ENCODE measurements at regions not wholly inside any gene's neighbourhood (a gene's known extent, or its start where the extent isn't known, plus 50 kb on each side); places are given as distances from the start of the nearest gene placed in this dataset.
"Not testable (repeated sequence)": the region's sequence is repeated elsewhere in the genome, so short reads cannot be mapped to it uniquely, and the experiment has no call there.

DNA sequence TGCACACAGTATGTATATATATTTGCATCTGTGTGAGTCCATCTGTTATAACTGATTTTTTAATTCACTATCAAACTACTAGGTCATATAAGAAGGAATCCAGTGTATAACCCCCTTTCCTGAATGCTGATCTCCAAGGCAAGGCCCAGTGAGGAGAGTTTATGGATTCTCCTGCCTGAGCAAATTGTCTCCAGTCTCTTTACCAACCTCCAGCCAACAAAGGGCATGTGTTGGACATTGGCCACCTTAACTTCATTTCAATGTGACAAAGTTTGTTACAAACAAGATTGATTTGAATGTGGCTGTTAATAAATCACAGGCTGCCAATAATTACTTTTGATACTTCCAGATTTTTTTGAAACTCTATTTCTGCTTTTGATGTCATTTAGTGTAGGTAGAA is 191.6 kb downstream of the HAO1 start:
- intact Hi-C loops (cut with micrococcal nuclease), result no loop called here

GRCh38 chr20:7754102-7754501 is 186.2 kb downstream of the HAO1 start:
- intact Hi-C loops (cut with micrococcal nuclease), result no loop called here

- intact Hi-C loops (cut with micrococcal nuclease), result no loop called here
Measured at GRCh38 chr20:7758406-7758805, 181.9 kb downstream of the HAO1 start.

DNA sequence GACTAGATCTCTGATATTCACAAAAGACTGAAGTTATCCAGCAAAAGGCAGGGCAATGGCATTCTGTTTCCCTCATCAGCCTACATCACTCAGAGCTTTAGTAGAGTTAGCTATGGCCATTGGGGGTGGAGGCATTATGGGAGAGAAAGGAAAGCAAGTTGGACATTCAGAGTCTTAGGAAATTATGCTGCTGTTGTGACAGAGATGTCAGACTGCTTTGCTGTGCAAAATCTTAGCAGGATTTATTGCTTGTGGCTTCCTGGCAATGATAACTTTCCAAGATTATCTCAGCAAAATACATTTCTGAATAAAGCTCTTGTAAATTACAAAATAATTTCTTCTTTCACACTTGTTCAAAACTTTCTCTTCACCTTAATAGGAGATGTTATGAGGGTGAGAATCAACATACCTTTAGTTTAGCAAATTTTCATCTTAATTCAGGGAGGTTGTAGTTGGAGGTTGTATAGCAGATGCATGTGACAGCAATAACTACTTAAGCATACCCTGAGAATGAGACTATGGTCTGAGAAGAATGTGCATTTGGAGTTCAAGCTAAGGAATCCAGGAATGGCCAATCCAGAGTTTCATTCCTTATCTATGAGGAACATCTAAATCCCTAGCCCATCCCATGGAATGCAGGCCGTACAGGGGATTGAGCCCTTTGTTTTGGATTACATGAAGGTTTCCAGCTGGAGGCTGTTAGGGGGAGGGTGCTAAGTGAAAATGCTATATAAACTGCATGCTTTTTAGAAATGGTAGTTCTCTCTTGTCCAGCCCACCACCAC is 179.8 kb downstream of the HAO1 start:
- intact Hi-C loops (cut with micrococcal nuclease), result no loop called here

GRCh38 chr20:7765221-7765620 is 175.0 kb downstream of the HAO1 start:
- intact Hi-C loops (cut with micrococcal nuclease), result no loop called here

GRCh38 chr20:7770046-7770445 is 170.2 kb downstream of the HAO1 start:
- intact Hi-C loops (cut with micrococcal nuclease), result no loop called here

- intact Hi-C loops (cut with micrococcal nuclease), result no loop called here
Measured at GRCh38 chr20:7770578-7770977, 169.7 kb downstream of the HAO1 start.

GRCh38 chr20:7772371-7772770 is 167.9 kb downstream of the HAO1 start:
- intact Hi-C loops (cut with micrococcal nuclease), result no loop called here

- intact Hi-C loops (cut with micrococcal nuclease), result no loop called here
Measured at GRCh38 chr20:7773511-7773910, 166.7 kb downstream of the HAO1 start.

- intact Hi-C loops (cut with micrococcal nuclease), result no loop called here
Measured at GRCh38 chr20:7775072-7775471, 165.2 kb downstream of the HAO1 start.

- intact Hi-C loops (cut with micrococcal nuclease), result no loop called here
Measured at GRCh38 chr20:7776148-7776547, 164.1 kb downstream of the HAO1 start.

GRCh38 chr20:7790189-7790588 is 150.1 kb downstream of the HAO1 start:
- intact Hi-C loops (cut with micrococcal nuclease), result no loop called here

DNA sequence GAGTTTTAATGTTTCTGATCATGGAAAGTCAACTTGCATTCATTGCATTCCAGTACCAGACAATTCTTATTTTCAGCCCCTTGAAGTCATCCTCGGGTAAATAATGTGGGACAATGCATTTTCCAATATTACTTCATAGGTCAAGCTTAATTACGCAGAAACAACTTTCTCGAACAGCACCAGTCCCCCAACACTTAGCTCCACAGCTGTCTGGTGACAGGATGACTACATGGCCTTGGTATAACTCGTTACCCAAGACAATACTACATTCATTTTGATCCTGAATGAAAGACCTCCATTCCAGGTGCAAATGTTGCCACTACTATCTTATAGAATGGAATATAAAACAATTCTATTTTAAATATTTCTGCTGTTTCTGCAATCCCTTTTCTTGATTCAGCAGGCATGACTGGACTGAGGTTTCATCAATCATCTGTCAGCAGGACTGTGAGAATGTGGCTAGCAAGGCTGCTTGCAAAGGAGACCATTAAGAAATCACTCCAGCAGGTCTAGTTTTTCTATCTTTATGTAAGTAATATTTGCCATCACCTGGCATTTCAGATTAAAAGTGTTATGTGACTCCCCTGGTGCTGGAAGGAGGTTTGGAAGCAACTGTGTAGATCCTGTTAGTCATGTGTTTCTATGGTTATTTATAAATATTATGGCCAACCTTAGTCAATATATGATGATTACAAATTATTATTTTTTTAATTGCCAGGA is 147.9 kb downstream of the HAO1 start:
- intact Hi-C loops (cut with micrococcal nuclease), result no loop called here

GRCh38 chr20:7798176-7798575 is 142.1 kb downstream of the HAO1 start:
- intact Hi-C loops (cut with micrococcal nuclease), result no loop called here

DNA sequence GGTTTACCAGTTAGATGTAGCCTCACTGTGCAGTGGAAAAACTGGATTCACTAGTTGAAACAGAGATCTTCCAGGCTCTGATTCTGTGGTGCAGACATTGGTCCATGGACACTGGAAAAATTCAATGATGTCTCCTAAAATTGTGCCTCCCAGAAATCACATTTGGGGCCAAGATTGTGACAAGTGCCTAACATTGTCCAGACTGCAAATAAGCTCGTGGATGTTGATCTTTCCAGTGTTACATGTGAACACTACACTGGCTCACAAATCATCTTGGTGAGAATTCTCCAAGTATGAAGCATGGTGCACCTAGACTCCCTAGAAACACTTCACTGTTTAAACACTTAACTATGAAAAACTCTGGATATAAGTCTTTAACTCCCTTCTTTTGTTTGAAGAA is 140.4 kb downstream of the HAO1 start:
- intact Hi-C loops (cut with micrococcal nuclease), result no loop called here

DNA sequence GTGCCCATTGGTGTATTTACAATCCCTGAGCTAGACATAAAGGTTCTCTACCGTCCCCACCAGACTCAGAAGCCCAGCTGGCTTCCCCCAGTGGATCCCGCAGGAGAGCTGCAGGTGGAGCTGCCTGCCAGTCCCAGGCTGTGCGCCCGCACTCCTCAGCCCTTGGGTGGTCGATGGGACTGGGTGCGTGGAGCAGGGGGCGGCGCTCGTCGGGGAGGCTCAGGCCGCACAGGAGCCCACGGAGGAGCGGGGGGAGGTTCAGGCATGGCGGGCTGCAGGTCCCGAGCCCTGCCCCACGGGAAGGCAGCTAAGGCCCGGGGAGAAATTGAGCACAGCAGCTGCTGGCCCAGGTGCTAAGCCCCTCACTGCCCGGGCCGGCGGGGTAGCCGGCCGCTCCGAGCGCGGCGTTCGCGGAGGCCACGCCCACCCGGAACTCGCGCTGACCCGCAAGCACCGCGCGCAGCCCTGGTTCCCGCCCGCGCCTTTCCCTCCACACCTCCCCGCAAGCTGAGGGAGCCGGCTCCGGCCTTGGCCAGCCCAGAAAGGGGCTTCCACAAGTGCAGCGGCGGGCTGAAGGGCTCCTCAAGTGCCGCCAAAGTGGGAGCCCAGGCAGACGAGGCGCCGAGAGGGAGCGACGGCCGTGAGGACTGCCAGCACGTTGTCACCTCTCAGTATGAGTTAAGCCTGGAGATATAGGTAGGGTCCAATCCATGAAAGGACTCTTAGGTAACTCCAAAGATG is 136.7 kb downstream of the HAO1 start:
- intact Hi-C loops (cut with micrococcal nuclease), result not testable (repeated sequence)

- intact Hi-C loops (cut with micrococcal nuclease), result no loop called here
Measured at GRCh38 chr20:7806831-7807230, 133.4 kb downstream of the HAO1 start.

- intact Hi-C loops (cut with micrococcal nuclease), result no loop called here
Measured at GRCh38 chr20:7817286-7817685, 123.0 kb downstream of the HAO1 start.

DNA sequence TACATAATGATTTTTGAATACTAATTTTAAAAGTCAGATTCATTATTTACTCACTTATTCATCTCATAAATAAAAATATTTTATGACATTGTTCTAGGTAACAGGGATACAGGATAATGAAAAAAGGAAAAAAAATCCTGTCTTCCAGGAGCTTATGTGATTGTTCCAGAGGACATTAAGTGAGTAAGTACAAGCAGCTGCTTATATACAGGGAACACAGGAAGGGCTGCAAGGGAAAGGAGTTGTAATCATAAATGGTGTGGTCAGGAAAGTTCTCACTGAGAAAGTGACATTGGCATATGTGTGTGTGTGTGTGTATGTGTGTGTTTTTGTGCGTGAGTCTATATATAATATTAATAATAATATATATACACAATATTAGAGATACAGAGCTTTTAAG is 121.8 kb downstream of the HAO1 start:
- intact Hi-C loops (cut with micrococcal nuclease), result no loop called here

DNA sequence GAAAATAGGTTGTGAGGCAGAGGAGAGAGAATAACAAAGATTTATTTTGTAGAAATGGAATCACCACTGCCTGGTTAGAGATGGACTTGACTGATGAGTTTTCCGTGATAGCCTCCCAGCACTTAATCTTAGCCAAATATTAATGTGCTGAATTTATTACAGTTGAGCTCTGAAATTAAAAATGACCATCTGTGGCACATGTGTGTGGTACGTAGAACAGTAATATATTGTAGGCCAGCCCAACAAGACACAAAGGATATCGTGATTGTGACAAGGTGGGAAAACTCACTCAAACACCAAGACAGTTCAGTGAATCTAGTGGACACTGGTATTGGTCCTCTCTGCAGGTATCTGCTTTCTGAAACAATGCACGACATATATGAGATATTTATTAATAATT is 119.4 kb downstream of the HAO1 start:
- intact Hi-C loops (cut with micrococcal nuclease), result no loop called here

DNA sequence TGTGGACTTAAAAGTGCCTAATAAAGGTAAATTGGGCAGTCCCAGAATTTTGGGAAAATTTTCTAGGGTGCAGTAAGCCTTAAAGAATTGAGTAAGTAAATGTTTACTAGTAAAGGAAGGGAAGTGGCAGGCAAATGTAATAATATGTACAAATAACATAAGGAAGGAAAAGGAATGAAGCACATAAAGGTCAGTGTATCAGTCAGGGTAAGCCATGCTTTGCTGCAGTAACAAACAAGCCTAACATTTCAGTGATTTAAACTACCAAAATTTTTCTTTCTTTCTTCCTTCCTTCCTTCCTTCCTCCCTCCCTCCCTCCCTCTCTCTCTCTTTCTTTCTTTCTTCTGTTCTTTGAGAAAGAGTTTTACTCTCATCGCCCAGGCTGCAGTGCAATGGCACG is 117.5 kb downstream of the HAO1 start:
- intact Hi-C loops (cut with micrococcal nuclease), result no loop called here

- intact Hi-C loops (cut with micrococcal nuclease), result no loop called here
Measured at GRCh38 chr20:7828437-7828836, 111.8 kb downstream of the HAO1 start.

Data from T-helper 1 cell treated with Interleukin-12 subunit alpha and Interleukin-12 subunit beta and Interleukin-4 antibody, amounts not matched to agents 30 ng/mL and 1 ng/mL, for 36 hours (primary cell).